GM12872 (cell line): ENCODE measurements at regions not wholly inside any gene's neighbourhood (a gene's known extent, or its start where the extent isn't known, plus 50 kb on each side); places are given as distances from the start of the nearest gene placed in this dataset.

Source experiments
- CTCF ChIP-seq: IDR thresholded peaks from 3 replicates; pipeline ENCODE4 v1.5.1; 2011; ENCODE audit warnings: low read depth, mild to moderate bottlenecking, low read length, moderate library complexity; ENCODE audit not compliant: insufficient read depth

- TF ChIP-seq CTCF: no peak
Observed at GRCh38 chr3:61414456-61414855, 146.9 kb upstream of the PTPRG start.

GRCh38 chr3:61415201-61415600 lies 146.2 kb upstream of the PTPRG start:
- no peak for TF ChIP-seq CTCF

- TF ChIP-seq CTCF: no peak
Observed at GRCh38 chr3:61416618-61417017, 144.8 kb upstream of the PTPRG start.

DNA sequence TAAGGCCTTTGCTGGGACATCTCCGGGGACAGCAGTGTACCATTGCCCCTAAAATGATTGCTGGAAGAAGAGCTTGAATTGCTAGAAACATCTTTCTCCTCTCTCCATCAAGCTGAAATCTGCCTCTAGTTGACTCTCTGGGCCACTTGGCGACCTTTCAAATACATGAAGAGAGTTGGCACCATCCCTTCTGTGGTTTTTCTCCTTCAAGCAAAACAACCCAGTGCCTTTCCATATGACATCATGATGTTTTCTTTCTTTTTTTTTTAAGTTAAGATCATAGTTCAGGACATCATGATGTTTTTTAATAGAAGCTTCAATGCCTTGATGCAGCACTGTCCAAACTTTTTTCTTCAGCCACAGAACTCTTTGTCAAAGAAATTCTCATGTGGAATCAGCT lies 144.0 kb upstream of the PTPRG start:
- TF ChIP-seq CTCF: no peak

DNA sequence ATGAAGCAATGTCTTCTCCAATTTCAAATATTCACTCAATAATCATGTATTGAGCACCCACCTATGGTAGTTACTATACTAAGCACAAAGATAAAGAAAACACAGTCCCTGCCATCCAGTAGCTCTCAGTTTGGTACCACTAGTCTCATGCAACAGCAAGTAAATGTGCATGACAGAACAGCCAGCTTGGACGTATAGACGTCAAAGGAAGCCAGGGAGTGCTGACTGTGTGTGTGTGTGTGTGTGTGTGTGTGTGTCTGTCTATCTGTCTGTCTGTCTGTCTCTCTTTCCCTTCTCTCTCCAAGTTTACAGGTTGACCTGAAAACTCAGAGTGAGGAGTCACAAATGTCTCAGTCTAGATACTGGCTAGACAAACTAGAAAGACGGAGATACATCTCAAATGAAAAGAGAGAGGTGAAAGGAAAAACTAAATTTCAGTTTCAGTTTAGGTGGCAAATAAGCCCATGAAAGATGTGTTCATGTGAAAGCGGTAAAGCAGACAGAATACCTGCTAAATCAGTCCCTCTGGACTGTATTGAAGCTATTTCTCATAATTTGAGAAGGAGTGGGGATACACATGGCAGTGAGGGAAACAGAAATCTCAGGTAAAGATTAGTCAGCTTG lies 141.1 kb upstream of the PTPRG start:
- TF ChIP-seq CTCF: no peak

DNA sequence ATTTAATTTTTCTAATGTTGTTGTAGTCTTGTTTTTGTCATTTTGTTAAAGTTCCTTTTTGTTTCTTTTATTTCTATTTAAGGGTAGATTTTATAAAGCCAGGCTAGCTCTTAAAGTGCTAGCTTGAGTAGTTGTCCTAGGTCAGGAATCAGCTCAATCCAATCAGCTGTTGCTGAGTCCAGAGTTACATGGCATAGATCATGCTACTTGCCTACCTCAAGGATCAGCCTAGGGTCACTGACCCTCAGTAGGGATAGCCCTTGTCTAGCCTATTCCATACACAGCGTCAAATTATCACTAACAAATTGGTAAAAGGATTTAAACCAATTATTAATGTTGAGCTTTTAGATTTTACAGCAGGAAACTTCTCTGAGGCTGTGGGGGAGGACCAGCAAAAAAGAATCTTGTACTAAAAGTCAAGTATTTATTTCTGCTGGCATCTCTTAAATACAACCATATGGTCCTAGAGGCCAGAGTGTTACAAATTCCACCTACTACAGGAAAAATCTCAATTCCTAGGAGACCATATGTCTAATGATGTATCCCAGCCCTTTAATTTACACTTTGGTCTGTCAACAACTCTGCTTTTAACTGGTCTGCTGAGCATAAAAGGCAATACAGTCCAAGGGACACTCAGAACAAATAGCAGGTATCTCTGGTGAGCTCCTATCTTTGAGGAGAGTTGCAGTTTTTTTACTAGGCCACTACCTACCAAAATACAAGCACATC lies 138.3 kb upstream of the PTPRG start:
- no peak for TF ChIP-seq CTCF

GRCh38 chr3:61425356-61425755 lies 136.0 kb upstream of the PTPRG start:
- TF ChIP-seq CTCF: no peak
